Osteoblast (primary cell): ENCODE measurements at regions not wholly inside any gene's neighbourhood (a gene's known extent, or its start where the extent isn't known, plus 50 kb on each side); places are given as distances from the start of the nearest gene placed in this dataset.

Experiments
- DNase-seq: peaks from one replicate; pipeline ENCODE4 v3.0.0; 2011; ENCODE audit warnings: low spot score, mixed read lengths; ENCODE audit not compliant: insufficient read length; ENCODE audit errors: missing footprints
- H2AFZ ChIP-seq: 2 replicates; pipeline ENCODE4 v1.6.0; 2011; ENCODE audit warnings: mild to moderate bottlenecking, low read length
- H3K27ac ChIP-seq: 2 replicates; pipeline ENCODE4 v1.5.1; 2011; ENCODE audit warnings: mild to moderate bottlenecking, low read depth, low read length, moderate library complexity
- H3K27me3 ChIP-seq: 2 replicates; pipeline ENCODE4 v1.6.0; 2012; ENCODE audit warnings: mild to moderate bottlenecking, control low read depth, inconsistent platforms, low read length, moderate library complexity; ENCODE audit not compliant: insufficient read depth
- H3K36me3 ChIP-seq: 2 replicates; pipeline ENCODE4 v1.5.1; 2011; ENCODE audit warnings: mild to moderate bottlenecking, low read length, control low read depth, moderate library complexity; ENCODE audit not compliant: insufficient read depth
- H3K4me1 ChIP-seq: 2 replicates; pipeline ENCODE4 v1.5.1; 2011; ENCODE audit warnings: mild to moderate bottlenecking, low read length, control low read depth, moderate library complexity; ENCODE audit not compliant: insufficient read depth
- H3K4me2 ChIP-seq: 2 replicates; pipeline ENCODE4 v1.6.0; 2011; ENCODE audit warnings: mild to moderate bottlenecking, low read length; ENCODE audit not compliant: insufficient read depth
- H3K4me3 ChIP-seq: fragments of 200-600 bp; sonication (generic); 3 replicates; pipeline ENCODE4 v1.5.1; 2012; ENCODE audit warnings: mild to moderate bottlenecking, low read length, inconsistent platforms; ENCODE audit not compliant: insufficient read depth
- H3K79me2 ChIP-seq: 2 replicates; pipeline ENCODE4 v1.6.0; 2012; ENCODE audit warnings: mild to moderate bottlenecking, low read length, control low read depth, inconsistent platforms; ENCODE audit not compliant: insufficient read depth
- H3K9me3 ChIP-seq: 2 replicates; pipeline ENCODE4 v1.5.1; 2011; ENCODE audit warnings: low read depth, low read length, control low read depth
- H4K20me1 ChIP-seq: 2 replicates; pipeline ENCODE4 v1.6.0; 2012; ENCODE audit warnings: mild to moderate bottlenecking, low read length, control low read depth; ENCODE audit not compliant: insufficient read depth
- CTCF ChIP-seq: IDR thresholded peaks from 2 replicates; pipeline ENCODE4 v1.5.1; 2011; ENCODE audit warnings: mild to moderate bottlenecking, low read depth, low read length, moderate library complexity; ENCODE audit errors: extremely low read depth

- Histone ChIP-seq H3K4me2 (no peak overlapping the region), H4K20me1 (no peaks in the 10 kb centered on the region)
- TF ChIP-seq CTCF = no peak
Observed at GRCh38 chr3:180528843-180529242, 73.1 kb upstream of the TTC14 start.

GRCh38 chr3:180529778-180530177 is 72.2 kb upstream of the TTC14 start:
- Histone ChIP-seq H3K36me3 (no peaks in the 10 kb centered on the region), H3K4me3 (no peak overlapping the region), H3K27me3 (no peaks in the 10 kb centered on the region), H4K20me1 (no peaks in the 10 kb centered on the region), H3K79me2 (no peaks in the 10 kb centered on the region), H3K27ac (no peak overlapping the region), H3K9me3 (no peaks in the 10 kb centered on the region), H3K4me1 (no peaks in the 10 kb centered on the region), H3K4me2 (no peak overlapping the region), H2AFZ (no peak overlapping the region)
- no peak for TF ChIP-seq CTCF
- DNase-seq = no peak

More at GRCh38 chr3:180528843-180529242, 73.1 kb upstream of the TTC14 start:
- Histone ChIP-seq H3K27ac (no peak overlapping the region), H3K4me1 (no peaks in the 10 kb centered on the region), H3K36me3 (no peaks in the 10 kb centered on the region), H2AFZ (no peak overlapping the region), H3K4me3 (no peak overlapping the region), H3K79me2 (no peaks in the 10 kb centered on the region), H3K9me3 (no peaks in the 10 kb centered on the region), H3K27me3 (no peaks in the 10 kb centered on the region)
- DNase-seq = no peak

- Histone ChIP-seq H4K20me1 (no peaks in the 10 kb centered on the region), H3K36me3 (no peaks in the 10 kb centered on the region), H3K4me3 (no peak overlapping the region), H2AFZ (no peak overlapping the region), H3K27ac (no peak overlapping the region), H3K9me3 (no peaks in the 10 kb centered on the region), H3K4me1 (no peaks in the 10 kb centered on the region), H3K27me3 (no peaks in the 10 kb centered on the region), H3K79me2 (no peaks in the 10 kb centered on the region), H3K4me2 (no peak overlapping the region)
- TF ChIP-seq CTCF = no peak
- DNase-seq = no peak
Observed at GRCh38 chr3:180530276-180530675, 71.7 kb upstream of the TTC14 start.

- DNase-seq = no peak
- Histone ChIP-seq H4K20me1 (no peaks in the 10 kb centered on the region), H3K4me1 (no peaks in the 10 kb centered on the region), H3K27ac (no peak overlapping the region), H3K27me3 (no peaks in the 10 kb centered on the region), H3K36me3 (no peaks in the 10 kb centered on the region), H3K4me2 (no peak overlapping the region), H3K79me2 (no peaks in the 10 kb centered on the region), H3K9me3 (no peaks in the 10 kb centered on the region), H3K4me3 (no peak overlapping the region), H2AFZ (no peak overlapping the region)
- TF ChIP-seq CTCF = no peak
Observed at GRCh38 chr3:180531303-180532278, 70.4 kb upstream of the TTC14 start.
